GM19238 (cell line): ENCODE measurements at regions not wholly inside any gene's neighbourhood (a gene's known extent, or its start where the extent isn't known, plus 50 kb on each side); places are given as distances from the start of the nearest gene placed in this dataset.

Source experiments
- DNase-seq: peaks from one replicate; pipeline ENCODE4 v3.0.0; 2011; ENCODE audit warnings: low spot score; ENCODE audit not compliant: insufficient read length

DNA sequence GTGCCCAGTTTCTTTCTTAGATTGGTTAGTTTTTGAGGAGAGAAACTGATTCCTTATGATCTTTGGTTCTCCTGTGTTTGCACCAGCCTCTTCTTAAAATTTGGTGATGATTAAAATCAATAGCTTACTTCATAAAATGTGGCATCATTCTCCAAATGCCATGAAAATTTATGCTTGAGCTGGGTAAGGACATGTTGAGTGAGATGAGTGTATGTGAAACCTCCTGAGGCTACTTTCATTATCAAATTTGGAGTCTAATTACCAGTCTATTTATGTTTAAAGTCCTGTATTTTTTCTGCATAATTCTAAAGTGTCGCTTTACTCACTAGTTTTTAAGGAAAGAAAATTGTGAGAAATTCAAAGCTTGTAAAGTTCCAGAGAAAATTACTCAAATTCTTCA is 102.1 kb downstream of the DIPK2A start:
- no peak for DNase-seq

DNA sequence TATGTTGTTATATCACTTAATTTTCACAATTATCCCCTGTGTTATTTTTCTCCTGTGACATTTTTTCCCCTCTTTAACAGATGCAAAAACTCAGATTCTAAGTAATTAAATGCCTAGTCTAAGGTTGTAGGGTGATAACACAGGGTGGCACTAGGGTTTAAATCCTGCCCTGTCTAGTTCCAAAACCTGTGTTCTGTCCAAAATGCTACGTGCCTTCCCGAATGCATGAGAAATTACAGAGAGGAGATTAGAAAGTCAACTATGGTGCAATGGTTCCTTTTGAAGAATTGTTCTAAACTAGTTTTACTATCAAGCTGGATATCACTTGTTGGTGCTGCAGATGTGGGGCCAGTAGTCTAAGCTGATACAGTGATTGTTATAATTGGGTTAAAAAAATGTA is 108.0 kb downstream of the DIPK2A start:
- DNase-seq: no peak

DNA sequence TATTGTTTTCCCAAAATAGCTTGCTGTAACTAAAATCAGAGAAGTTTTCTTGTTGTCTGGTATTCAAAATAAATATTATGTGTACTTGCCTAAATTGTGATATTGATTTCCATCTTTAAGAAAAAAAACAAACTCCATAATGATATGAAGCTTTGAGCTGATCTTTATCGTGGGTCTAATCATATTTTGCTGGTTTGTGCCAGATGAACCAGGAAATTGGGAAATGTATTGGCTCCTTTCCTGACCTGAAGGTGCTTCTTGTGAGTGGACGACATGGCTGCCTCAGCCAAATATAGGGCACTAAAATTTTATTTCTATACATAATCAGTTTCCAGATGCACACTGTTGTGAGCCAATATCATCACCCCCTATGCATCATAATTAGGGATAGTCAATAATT is 113.3 kb downstream of the DIPK2A start:
- DNase-seq: no peak

DNA sequence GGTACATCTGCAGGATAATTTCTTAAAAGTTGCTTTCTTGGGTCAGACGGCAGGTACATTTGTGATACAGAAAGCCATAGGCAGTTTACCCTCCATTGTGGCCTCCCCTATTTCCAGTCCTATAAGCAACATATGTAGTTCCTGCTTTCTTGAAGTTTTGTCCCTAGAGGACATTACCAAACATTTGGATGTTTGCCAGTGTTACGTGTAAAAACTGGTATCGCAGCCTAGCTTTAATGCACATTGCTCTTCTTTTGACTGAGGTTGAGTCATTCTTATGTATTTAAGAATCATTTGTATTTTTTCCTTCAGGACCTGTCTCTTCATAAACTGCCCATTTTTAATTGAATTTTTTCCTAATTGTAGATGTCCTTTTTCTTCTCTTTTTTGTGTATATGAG is 114.3 kb downstream of the DIPK2A start:
- no peak for DNase-seq

DNA sequence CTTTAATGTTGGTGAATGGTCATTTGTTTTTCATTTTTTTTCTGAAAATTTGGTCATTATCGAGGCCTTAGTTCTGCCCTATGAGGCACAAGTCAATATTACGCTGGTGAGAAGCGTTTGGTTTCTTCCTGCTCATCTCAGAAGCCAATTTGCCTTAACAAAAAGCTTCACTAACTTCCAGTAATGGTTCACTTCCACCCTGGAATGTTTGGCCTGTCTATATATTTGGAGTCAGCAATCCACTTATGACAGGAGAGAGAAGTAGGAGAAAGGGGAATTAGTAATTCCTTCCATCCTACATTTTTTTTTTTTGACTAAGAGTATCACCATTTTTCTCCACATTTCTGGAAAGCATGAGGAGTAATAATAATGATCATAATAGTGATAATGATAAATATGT is 124.4 kb downstream of the DIPK2A start:
- no peak for DNase-seq

DNA sequence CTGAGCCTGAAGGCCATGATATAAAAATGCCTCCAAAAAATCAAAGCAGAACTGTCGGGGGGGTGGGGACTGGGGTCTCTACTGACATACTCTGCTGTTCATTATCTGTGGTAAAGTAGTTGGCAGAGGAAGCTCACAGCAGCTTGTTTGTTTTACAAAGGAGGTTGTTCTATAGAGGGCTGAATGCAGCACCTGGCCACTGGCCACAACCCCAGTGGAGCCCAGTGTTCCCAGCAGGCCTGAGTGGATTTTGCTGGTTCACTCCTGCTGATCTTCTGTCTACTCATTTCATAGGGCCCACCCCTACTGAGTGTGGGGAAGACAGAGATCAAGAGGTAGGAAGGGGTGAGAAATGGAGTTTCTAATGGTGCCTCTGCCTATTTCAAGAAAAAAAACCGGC is 125.5 kb downstream of the DIPK2A start:
- DNase-seq: no peak

DNA sequence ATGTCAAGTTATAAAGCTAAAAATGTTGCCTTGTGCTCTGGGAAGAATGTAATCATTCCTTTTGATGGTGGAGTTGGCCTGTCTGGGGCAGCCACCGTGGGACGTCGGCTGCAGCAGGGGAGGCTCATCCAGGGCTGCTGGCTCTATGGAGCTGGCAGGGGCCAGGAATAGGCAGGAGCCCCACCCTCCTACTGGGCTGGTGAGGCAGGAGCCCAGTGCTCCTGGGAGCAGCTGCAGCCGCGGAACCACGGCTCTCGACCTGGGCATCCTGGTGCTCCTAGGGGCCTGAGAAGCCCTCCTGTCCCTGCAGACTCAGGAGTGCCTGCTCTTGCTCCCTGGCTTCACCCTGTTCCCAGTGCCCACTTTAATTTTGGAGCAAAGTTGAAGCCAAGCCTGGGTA is 127.1 kb downstream of the DIPK2A start:
- no peak for DNase-seq

DNA sequence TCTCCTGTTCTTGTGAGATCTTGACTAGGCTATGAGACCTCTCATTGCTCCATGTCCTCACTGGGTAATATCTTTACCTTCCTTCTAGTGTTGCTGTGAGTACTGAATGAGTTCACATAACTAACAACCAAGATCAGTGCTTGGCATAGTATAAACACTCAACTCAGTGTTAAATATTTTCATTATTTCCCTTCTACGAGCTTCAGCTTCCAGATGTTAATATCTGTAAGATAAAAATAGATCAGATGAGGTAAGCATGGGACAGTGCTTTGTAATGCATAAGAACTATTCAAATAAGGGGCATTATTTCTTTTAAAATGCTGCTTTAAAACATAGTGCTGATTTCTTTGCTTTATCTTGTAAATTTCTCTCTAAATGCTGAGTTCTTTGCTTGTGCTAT is 130.8 kb downstream of the DIPK2A start:
- no peak for DNase-seq

DNA sequence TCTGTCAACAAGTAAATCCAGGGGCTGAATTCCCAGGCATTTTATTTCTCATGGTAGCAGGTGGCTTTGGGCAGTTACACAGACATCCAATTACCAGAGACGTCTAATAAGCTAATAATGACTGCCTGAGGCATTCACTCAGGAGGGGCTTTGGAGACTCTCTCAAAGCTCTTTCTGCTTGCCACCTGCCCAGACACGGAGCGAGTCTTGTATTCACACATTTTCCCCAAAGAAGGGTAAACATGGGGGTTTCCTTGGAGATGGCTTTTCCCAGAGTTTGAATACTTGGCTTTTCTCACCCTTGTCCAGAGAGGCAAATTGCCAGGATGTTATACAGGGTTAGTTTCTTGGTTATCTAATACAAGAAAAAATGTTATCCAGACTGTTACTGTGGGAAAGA is 132.6 kb downstream of the DIPK2A start:
- DNase-seq: no peak

DNA sequence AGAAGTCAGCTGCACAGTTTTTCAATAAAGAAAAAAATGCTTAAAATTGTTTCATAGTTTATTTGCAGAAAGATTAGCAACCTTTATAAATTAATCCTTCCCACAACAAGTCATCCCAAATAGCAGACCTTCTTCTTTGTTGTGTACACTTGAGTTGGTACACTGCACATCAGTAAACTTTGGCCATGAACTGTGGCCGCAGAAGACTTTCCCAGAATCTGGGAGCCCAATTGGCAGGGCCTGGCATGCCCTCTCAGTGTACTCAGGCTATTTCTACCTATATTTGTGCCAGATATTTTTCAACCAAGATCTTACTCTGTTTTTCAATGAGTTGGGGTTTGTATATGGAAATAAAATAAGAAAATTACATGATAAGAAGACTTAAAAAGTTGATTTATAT is 133.1 kb downstream of the DIPK2A start:
- no peak for DNase-seq

DNA sequence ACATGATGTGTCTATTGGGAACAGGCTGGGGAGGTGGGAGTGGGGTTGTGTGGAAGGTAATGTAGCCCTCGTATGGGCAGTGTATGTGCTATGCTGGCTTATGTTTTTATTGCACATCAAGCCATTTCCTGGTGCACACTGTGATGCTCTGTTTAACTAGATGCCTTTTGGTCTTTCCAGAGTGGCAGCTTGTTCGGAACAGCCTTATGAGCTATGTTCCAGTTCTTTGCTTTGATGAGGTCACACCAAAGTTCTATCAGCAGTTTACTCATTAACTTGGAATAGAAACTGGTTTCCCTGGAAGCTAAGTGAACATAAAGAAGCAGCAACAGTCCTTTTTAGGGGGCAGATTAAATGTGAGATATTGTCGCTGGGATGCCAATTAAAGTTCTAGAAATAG is 133.9 kb downstream of the DIPK2A start:
- DNase-seq: no peak

DNA sequence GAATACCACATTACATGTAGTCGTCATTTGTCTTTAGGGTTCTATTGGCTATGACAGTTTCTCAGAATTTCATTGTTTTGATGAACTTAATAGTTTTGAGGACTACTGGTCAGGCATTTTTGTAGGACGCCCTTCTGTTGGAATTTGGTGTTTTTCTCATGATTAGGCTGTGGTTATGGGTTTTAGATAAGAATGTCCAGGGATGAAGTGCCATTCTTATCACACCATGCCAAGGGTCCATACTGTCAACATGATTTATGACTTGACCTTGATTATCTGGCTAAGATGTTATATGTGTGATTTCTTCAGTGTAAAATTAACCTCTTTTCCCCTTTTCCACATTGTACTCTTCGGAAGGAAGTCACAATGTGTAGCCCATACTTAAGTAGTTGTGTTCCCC is 135.3 kb downstream of the DIPK2A start:
- no peak for DNase-seq

DNA sequence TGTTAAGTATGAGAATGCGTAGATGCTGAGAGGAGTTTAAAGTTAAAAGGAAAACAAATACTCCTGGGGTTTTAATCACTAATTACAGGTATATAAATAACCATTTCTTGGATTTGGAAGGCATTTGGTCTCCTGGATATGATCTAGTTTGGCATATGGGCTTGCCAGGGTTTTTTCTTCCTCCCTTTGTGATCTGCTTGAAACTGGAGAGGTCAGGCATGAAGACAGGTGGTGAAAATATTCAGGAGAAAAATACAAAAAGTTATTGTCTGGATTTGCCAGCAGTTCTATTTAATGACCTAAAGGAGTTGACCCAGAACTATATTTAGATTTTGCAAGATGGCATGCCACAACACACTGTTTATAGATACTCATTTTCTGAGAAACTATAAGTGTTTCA is 136.3 kb downstream of the DIPK2A start:
- no peak for DNase-seq

DNA sequence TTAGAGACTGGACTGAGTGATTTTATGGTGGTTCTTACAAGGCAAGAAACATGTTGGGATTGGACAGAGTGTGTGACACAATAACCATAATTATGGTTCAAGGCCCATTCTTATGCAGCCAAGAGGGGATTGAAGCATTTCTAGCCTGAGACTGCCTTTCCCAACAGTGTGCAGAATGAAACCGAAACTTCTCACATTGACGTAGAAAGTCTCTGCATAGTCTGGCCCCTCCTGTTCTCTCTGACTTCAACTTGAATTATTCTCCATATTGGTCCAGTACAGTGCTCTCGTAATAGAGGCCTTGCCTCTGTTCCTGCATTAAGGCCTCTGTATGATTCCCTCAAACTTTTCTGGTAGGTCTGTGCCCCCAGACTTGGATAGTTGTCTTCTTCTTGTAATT is 138.3 kb downstream of the DIPK2A start:
- no peak for DNase-seq

DNA sequence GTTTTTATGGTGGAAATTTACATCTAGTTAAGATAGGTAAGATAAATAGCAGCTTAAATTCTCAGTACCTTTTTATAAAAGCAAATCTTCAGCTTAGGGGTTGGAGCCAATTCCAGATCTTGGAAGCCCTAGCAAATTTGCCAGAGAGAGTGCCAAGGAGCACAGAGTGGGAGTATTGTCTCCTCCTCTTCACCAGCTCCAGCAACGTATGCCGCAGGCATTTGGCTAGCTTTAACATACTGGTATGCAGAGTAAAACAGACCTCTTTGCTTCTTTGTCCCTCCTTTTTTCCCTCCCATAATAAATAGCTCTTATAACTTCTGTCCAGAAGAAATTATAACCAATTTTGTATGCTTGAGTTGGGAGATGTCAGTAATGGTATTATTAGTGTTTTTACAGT is 140.4 kb downstream of the DIPK2A start:
- DNase-seq: no peak

DNA sequence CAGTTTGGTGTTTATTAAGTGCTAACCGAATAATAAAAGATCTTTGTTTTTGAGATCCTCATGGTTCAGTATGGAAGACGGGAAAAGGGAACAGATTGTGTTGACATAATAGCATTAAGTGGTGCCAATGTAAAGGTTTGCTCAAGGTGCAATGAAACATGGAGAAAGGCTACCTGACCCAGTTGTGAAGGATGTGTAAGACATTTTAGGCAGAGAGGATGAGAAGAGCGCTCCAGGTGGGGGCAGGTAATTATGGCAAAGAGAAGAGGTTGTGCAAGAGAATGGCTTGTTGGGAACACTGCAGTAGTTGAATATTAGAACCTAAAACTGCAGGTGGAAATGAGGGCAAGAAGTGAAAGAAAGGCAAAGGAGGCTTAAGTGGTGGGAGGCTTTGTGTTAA is 140.8 kb downstream of the DIPK2A start:
- DNase-seq: no peak

DNA sequence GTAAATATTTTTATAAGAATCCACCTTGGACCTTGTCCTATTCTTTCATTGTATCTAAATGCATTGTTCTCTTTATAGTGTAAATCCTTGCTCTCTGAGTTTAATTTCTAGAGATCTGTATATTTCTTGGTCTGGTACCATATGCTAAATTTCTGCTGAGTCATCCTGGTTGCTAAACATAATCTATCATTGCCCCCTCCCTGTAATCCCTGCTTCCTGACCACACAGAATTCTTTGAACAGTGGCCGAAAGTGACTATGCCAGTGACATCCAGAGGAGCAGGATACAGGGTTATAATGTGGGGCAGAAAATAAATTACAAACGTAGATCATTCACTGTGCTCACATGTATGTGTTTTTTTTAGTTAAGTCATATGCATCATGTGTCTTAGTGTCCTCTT is 143.1 kb downstream of the DIPK2A start:
- DNase-seq: no peak

DNA sequence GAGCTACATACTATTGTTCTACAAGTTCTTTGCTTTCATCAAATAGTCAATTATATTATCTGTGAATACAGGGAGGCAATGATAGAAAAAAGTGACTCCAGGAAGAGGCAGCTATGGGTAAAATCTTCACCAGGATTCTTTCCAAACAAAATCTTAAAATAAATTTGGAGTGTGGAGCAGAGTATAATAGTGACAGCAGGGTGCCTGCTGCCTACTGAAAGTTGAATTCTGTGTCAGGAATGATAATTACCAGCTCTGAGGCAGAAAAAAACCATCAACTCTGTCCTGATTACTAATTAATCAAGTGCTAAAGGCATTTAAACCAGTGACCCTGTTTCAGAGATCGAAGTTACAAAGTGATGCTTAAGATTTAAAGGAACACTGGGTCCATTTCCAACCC is 148.0 kb downstream of the DIPK2A start:
- no peak for DNase-seq

DNA sequence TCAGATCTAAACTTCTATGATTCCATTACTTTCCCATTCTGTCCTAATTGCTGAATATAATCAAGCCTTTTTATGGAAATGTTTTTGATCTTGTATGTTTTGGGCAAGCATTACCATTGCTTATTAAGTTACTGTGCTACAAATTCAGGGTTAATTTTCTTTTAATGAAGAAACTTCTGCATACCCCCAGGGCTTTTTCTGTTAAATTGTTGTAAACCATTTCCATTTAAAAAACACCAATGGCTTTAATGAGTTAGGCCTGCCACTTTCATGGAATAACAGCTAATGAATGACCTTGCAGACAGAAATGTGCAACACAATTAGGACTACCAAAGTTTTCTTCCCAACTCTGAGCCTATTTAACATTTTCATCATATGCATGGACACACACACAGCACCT is 150.0 kb downstream of the DIPK2A start:
- DNase-seq: no peak

DNA sequence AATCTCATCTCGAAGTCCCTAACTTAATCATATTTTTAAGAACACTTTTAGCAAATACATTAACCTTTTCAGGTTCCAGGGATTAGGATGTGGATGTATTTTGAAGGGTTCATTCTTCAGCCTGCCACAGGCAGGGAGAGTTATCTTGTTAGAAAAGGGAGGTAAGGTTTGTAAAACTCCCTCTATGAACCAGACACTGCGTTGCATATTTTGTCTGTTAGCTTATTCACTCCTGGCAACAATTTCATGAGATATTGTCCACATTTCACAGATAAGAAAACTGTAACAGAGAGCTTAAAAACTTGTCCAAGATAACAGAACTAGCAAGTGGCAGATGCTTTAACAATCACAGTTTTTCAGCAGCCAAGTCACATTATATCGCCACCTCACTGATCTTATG is 155.4 kb downstream of the DIPK2A start:
- no peak for DNase-seq

DNA sequence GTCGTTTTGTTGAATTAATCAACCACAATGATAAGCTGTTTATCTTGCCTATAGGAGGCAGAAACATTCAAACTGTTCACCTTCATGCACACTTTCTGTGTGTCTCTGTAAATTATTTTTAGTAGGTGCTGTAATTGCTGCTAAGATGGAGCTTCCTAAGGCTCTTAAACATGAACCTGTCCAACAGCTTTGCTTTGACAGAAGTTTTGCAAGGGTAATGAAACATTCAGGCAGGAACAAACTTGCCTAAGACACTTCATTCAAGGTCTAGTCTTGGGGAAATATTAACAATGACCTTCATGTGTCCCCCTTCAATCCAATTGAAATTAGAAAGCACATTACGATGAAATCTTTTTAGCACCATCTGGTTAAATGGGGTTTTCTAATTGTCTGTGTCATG is 156.1 kb downstream of the DIPK2A start:
- no peak for DNase-seq

DNA sequence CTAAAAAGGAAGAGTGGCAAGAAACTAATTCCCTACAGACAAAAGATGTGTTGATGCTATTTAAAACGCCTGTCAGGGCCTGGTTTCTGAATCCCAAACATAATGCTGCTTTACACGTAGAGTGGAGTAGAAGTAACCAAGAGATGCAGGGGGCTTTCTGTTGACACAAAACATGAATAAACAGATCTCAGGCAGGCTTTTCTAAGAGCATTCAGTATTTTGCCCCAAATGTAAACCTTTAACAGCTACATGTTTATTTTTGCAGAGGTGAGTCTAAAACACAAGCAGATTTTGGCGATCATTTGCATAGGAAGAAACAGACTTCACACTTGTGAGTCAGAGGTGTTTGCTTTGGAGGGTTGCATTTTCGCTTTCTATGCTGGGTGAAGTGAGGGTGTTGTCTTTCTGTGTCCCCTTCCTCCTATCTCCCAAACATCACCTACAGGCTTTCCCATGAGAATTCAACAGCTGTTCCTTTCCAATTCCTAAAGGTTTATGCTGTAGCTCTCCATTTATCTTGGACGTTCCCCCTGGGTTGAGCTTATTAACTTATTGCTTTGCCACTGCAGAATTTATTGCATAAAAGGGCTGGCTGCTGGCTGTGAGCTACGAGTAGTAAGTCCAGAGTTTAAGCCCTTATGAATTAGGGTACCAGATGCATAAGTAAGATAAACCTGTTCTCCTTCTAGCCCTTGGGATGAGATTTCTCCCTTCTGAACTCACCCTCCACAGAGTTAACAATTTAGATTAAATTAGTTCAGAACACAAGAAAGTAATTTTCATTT is 156.7 kb downstream of the DIPK2A start:
- peak; percentile 23 for DNase-seq

DNA sequence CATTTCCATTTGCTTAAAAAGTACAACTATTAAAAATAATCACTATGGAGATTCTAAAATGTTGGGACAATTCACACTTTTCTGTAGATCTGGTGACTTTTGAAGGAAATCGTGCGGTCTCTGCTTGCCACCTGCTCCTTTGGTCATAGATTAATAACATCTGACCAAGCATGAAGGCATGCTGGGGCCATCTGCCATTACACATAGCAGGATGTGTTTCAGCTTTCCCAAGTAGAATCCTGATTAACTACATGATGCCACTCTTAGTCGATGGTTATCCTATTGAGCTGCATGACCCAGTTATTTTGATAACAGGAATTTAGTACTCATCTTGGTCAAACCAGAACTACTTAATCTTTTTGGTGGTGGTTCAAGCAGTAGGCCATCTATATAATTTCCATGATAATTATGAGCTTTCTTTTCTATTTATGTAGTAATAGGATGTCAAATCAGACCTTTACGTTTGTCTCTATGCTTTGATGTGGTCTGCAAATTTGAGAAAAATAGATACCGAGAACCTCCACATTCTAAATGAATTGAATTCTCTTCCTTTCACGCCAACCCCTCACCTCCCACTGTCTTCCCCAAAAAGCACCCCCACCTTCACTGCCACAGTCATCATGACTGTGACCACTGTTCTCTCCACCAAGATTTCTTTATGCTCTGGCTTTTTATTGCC is 158.1 kb downstream of the DIPK2A start:
- no peak for DNase-seq
